A172 (cell line): ENCODE measurements at regions not wholly inside any gene's neighbourhood (a gene's known extent, or its start where the extent isn't known, plus 50 kb on each side); places are given as distances from the start of the nearest gene placed in this dataset.
"Not testable (repeated sequence)": the region's sequence is repeated elsewhere in the genome, so short reads cannot be mapped to it uniquely, and the experiment has no call there.

ENCODE experiments used
- DNase-seq: peaks from one replicate; pipeline ENCODE4 v3.0.0-alpha.2; 2015; ENCODE audit warnings: low spot score

GRCh38 chr4:19054916-19055315 lies 1033.4 kb upstream of the LCORL start:
- no peak for DNase-seq

GRCh38 chr4:19051831-19052230 lies 1030.3 kb upstream of the LCORL start:
- no peak for DNase-seq

- no peak for DNase-seq
Observed at GRCh38 chr4:19047279-19047880, 1025.8 kb upstream of the LCORL start.

GRCh38 chr4:19039816-19040215 lies 1018.3 kb upstream of the LCORL start:
- no peak for DNase-seq

- no peak for DNase-seq
Observed at GRCh38 chr4:19038231-19038630, 1016.7 kb upstream of the LCORL start.

- no peak for DNase-seq
Observed at GRCh38 chr4:19033816-19034733, 1012.5 kb upstream of the LCORL start.

GRCh38 chr4:19030536-19030935 lies 1009.0 kb upstream of the LCORL start:
- DNase-seq: no peak

- peak; percentile 18 for DNase-seq
Observed at GRCh38 chr4:19030048-19030447, 1008.5 kb upstream of the LCORL start.

GRCh38 chr4:19026281-19026680 lies 1004.7 kb upstream of the LCORL start:
- peak; percentile 69 for DNase-seq

GRCh38 chr4:19025031-19025430 lies 1003.5 kb upstream of the LCORL start:
- peak; percentile 72 for DNase-seq

GRCh38 chr4:19024047-19024446 lies 1002.5 kb upstream of the LCORL start:
- DNase-seq: no peak

GRCh38 chr4:19021617-19022016 lies 1000.1 kb upstream of the LCORL start:
- DNase-seq: no peak

GRCh38 chr4:19016550-19016949 lies 995.0 kb upstream of the LCORL start:
- not testable (repeated sequence) for DNase-seq

- no peak for DNase-seq
Observed at GRCh38 chr4:19014594-19014993, 993.0 kb upstream of the LCORL start.

GRCh38 chr4:19010761-19011160 lies 989.2 kb upstream of the LCORL start:
- no peak for DNase-seq

GRCh38 chr4:19009881-19010280 lies 988.3 kb upstream of the LCORL start:
- DNase-seq: no peak

GRCh38 chr4:19005211-19005610 lies 983.7 kb upstream of the LCORL start:
- DNase-seq: peak; percentile 29

GRCh38 chr4:19002170-19002569 lies 980.6 kb upstream of the LCORL start:
- no peak for DNase-seq

GRCh38 chr4:18999595-18999994 lies 978.0 kb upstream of the LCORL start:
- no peak for DNase-seq

GRCh38 chr4:18981234-18981615 lies 959.7 kb upstream of the LCORL start:
- DNase-seq: no peak

GRCh38 chr4:18980516-18981233 lies 959.1 kb upstream of the LCORL start:
- DNase-seq: no peak

GRCh38 chr4:18976884-18977283 lies 955.3 kb upstream of the LCORL start:
- no peak for DNase-seq
